Astrocyte (in vitro differentiated cells and primary cell): ENCODE measurements at regions not wholly inside any gene's neighbourhood (a gene's known extent, or its start where the extent isn't known, plus 50 kb on each side); places are given as distances from the start of the nearest gene placed in this dataset.

Experiments
- DNase-seq: peaks from one replicate; pipeline ENCODE4 v3.0.0-alpha.2; 2010; ENCODE audit warnings: low read depth
- FAIRE-seq: peaks from 2 replicates; lab custom pipeline; 2011; peaks lifted over from hg19 to GRCh38; lab: Jason Lieb, UNC
- H2AFZ ChIP-seq: 2 replicates; pipeline ENCODE4 v1.6.0; 2012; ENCODE audit warnings: low read depth, low read length, inconsistent platforms
- H3K27ac ChIP-seq: 2 replicates; pipeline ENCODE4 v1.5.1; 2011; ENCODE audit warnings: low read depth, low read length, inconsistent platforms
- H3K27me3 ChIP-seq: 2 replicates; pipeline ENCODE4 v1.6.0; 2011; ENCODE audit warnings: low read length, inconsistent platforms; ENCODE audit not compliant: insufficient read depth
- H3K36me3 ChIP-seq: 2 replicates; pipeline ENCODE4 v1.5.1; 2011; ENCODE audit warnings: low read length, inconsistent platforms; ENCODE audit not compliant: insufficient read depth
- H3K4me1 ChIP-seq: 2 replicates; pipeline ENCODE4 v1.5.1; 2011; ENCODE audit warnings: low read length, inconsistent platforms; ENCODE audit not compliant: insufficient read depth
- H3K4me2 ChIP-seq: 2 replicates; pipeline ENCODE4 v1.6.0; 2012; ENCODE audit warnings: low read length, inconsistent platforms
- H3K4me3 ChIP-seq: 2 replicates; pipeline ENCODE4 v1.5.1; 2011; ENCODE audit warnings: low read depth, mild to moderate bottlenecking, low read length, inconsistent platforms; ENCODE audit not compliant: insufficient read depth
- H3K79me2 ChIP-seq: 2 replicates; pipeline ENCODE4 v1.6.0; 2012; ENCODE audit warnings: mild to moderate bottlenecking, low read length, inconsistent platforms; ENCODE audit not compliant: insufficient read depth
- H3K9ac ChIP-seq: 2 replicates; pipeline ENCODE4 v1.6.0; 2012; ENCODE audit warnings: mild to moderate bottlenecking, low read length, inconsistent platforms
- H3K9me3 ChIP-seq: 2 replicates; pipeline ENCODE4 v1.5.1; 2012; ENCODE audit warnings: low read depth, mild to moderate bottlenecking, low read length, inconsistent platforms; ENCODE audit not compliant: insufficient read depth
- H4K20me1 ChIP-seq: 2 replicates; pipeline ENCODE4 v1.6.0; 2012; ENCODE audit warnings: low read length, inconsistent platforms; ENCODE audit not compliant: insufficient read depth
- H3K27ac Mint-ChIP-seq: one replicate; pipeline ENCODE4 v1.8.0; 2021; ENCODE audit warnings: mild to moderate bottlenecking, mixed read lengths; ENCODE audit not compliant: unreplicated experiment
- H3K27me3 Mint-ChIP-seq: one replicate; pipeline ENCODE4 v1.8.0; 2021; ENCODE audit warnings: low read depth, mixed read lengths; ENCODE audit not compliant: unreplicated experiment
- H3K36me3 Mint-ChIP-seq: one replicate; pipeline ENCODE4 v1.8.0; 2021; ENCODE audit warnings: low read depth, mixed read lengths; ENCODE audit not compliant: unreplicated experiment
- H3K4me1 Mint-ChIP-seq: one replicate; pipeline ENCODE4 v1.8.0; 2021; ENCODE audit warnings: low read depth, mixed read lengths; ENCODE audit not compliant: unreplicated experiment
- H3K4me3 Mint-ChIP-seq: one replicate; pipeline ENCODE4 v1.8.0; 2021; ENCODE audit warnings: mild to moderate bottlenecking, moderate library complexity, mixed read lengths; ENCODE audit not compliant: unreplicated experiment
- H3K9me3 Mint-ChIP-seq: one replicate; pipeline ENCODE4 v1.8.0; 2021; ENCODE audit warnings: mild to moderate bottlenecking, mixed read lengths; ENCODE audit not compliant: unreplicated experiment
- EZH2 ChIP-seq: IDR thresholded peaks from 2 replicates; pipeline ENCODE4 v1.6.1; 2012; ENCODE audit warnings: mild to moderate bottlenecking, low read length, inconsistent platforms; ENCODE audit not compliant: insufficient read depth
- TF ChIP-seq, protein P1 (sequence below): IDR thresholded peaks from 2 replicates; pipeline ENCODE4 v1.5.1; 2011; ENCODE audit warnings: low read depth, mild to moderate bottlenecking, inconsistent platforms, low read length, moderate library complexity; ENCODE audit not compliant: insufficient read depth

DNA sequence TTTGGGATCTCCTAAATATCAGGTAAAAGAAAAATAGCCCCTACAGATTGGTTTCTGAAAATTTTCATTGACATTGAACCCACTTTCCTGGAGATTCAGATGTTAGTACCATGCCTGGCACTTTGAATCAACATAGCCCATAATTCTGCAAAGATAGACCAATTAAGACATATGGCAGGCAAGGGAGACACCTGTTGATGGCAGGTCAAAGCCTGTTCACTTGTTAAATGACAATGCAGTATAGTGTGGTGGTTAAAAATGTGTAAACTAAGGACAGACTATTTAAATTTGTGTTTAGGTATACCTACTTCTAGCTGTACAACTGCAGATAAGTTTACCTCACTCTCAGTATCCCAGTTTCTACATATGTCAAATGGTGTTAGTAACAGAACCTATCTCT is 178.1 kb upstream of the MMADHC start:
- H3K27me3 ChIP-seq: no peaks in the 10 kb centered on the region
- peaks cover 27% of the 10 kb centered on the region for H3K4me1 Mint-ChIP-seq
- H3K79me2 ChIP-seq: no peaks in the 10 kb centered on the region
- H3K27ac Mint-ChIP-seq: no peak overlapping the region
- H3K36me3 Mint-ChIP-seq: no peaks in the 10 kb centered on the region
- no peaks in the 10 kb centered on the region for H3K9me3 ChIP-seq
- no peaks in the 10 kb centered on the region for H4K20me1 ChIP-seq
- H3K9me3 Mint-ChIP-seq: no peaks in the 10 kb centered on the region
- H3K36me3 ChIP-seq: no peaks in the 10 kb centered on the region
- no peaks in the 10 kb centered on the region for H3K27me3 Mint-ChIP-seq
- FAIRE-seq: no peak
- no peak overlapping the region for H3K4me3 ChIP-seq
- H3K4me2 ChIP-seq: no peak overlapping the region
- peaks cover 15% of the 10 kb centered on the region for H3K4me1 ChIP-seq
- H3K27ac ChIP-seq: no peak overlapping the region
- no peak overlapping the region for H3K9ac ChIP-seq
- no peak overlapping the region for H2AFZ ChIP-seq
- DNase-seq: no peak
- TF ChIP-seq EZH2: no peak
- TF ChIP-seq, protein P1, sequence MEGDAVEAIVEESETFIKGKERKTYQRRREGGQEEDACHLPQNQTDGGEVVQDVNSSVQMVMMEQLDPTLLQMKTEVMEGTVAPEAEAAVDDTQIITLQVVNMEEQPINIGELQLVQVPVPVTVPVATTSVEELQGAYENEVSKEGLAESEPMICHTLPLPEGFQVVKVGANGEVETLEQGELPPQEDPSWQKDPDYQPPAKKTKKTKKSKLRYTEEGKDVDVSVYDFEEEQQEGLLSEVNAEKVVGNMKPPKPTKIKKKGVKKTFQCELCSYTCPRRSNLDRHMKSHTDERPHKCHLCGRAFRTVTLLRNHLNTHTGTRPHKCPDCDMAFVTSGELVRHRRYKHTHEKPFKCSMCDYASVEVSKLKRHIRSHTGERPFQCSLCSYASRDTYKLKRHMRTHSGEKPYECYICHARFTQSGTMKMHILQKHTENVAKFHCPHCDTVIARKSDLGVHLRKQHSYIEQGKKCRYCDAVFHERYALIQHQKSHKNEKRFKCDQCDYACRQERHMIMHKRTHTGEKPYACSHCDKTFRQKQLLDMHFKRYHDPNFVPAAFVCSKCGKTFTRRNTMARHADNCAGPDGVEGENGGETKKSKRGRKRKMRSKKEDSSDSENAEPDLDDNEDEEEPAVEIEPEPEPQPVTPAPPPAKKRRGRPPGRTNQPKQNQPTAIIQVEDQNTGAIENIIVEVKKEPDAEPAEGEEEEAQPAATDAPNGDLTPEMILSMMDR: no peak
- no peak overlapping the region for H3K4me3 Mint-ChIP-seq

DNA sequence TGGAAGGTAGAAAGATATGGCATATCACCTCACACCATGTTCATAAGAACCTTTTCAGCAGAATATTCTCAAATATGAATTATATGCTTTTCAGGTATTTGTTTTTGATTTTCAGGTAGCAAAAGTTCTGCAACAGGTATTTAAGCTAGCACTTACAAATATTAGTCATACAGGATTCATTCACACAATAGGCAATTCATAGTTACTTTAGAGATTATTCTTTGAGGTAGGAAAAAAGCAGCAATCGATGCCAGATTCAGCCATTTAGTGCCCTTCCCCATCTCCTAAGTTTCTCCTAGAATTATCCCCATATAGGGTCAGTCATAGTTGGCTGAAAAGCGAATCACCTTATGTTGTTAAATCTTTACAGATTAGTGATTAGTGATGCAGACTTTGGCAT is 177.4 kb upstream of the MMADHC start:
- FAIRE-seq: no peak
- H3K9ac ChIP-seq: no peak overlapping the region

DNA sequence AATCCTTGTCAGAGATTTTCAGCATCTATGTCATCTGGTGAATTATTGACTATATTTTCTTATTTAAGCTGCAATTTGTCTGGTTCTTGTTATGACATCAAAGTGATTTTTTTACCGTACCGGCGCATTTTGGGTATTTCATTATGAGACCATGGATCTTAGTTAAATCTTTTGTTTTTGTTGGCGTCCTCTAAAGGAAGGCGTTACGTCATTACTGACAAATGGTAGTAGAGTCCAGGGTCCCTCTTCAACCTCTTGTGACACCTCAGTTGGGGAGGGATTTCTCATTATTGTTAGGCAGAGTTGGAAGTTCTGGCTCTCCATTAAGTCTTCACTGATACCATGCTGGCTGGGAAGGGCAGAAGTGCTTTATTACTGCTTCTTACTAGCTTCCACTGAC is 175.8 kb upstream of the MMADHC start:
- H3K27ac ChIP-seq: no peak overlapping the region
- FAIRE-seq (no peak), DNase-seq (no peak)
- no peaks in the 10 kb centered on the region for H3K79me2 ChIP-seq
- Mint-ChIP-seq H3K4me3 (no peak overlapping the region), H3K36me3 (no peaks in the 10 kb centered on the region), H3K9me3 (no peaks in the 10 kb centered on the region), H3K4me1 (peaks cover 16% of the 10 kb centered on the region), H3K27me3 (no peaks in the 10 kb centered on the region), H3K27ac (no peak overlapping the region)
- H3K4me2 ChIP-seq: no peak overlapping the region
- H3K9me3 ChIP-seq: no peaks in the 10 kb centered on the region
- H4K20me1 ChIP-seq: no peaks in the 10 kb centered on the region
- no peak overlapping the region for H3K9ac ChIP-seq
- no peak overlapping the region for H3K4me3 ChIP-seq
- no peak overlapping the region for H2AFZ ChIP-seq
- H3K4me1 ChIP-seq: peaks cover 12% of the 10 kb centered on the region
- H3K27me3 ChIP-seq: no peaks in the 10 kb centered on the region
- no peaks in the 10 kb centered on the region for H3K36me3 ChIP-seq
- TF ChIP-seq, protein P1: no peak

More for the DNA sequence above, 177.4 kb upstream of the MMADHC start:
- no peak overlapping the region for H3K4me2 ChIP-seq
- H3K27me3 ChIP-seq: no peaks in the 10 kb centered on the region
- peaks cover 15% of the 10 kb centered on the region for H3K4me1 ChIP-seq
- Mint-ChIP-seq H3K9me3 (no peaks in the 10 kb centered on the region), H3K4me1 (peaks cover 24% of the 10 kb centered on the region), H3K27ac (no peak overlapping the region), H3K36me3 (no peaks in the 10 kb centered on the region), H3K27me3 (no peaks in the 10 kb centered on the region), H3K4me3 (no peak overlapping the region)
- H4K20me1 ChIP-seq: no peaks in the 10 kb centered on the region
- no peak overlapping the region for H3K27ac ChIP-seq
- H3K36me3 ChIP-seq: no peaks in the 10 kb centered on the region
- no peak for DNase-seq
- no peaks in the 10 kb centered on the region for H3K79me2 ChIP-seq
- TF ChIP-seq, protein P1: no peak
- TF ChIP-seq EZH2: no peak
- H3K4me3 ChIP-seq: no peak overlapping the region
- H2AFZ ChIP-seq: no peak overlapping the region
- H3K9me3 ChIP-seq: no peaks in the 10 kb centered on the region
